Panc1 (cell line): ENCODE measurements at regions not wholly inside any gene's neighbourhood (a gene's known extent, or its start where the extent isn't known, plus 50 kb on each side); places are given as distances from the start of the nearest gene placed in this dataset.

Experiments used
- ATAC-seq: fragments of 200-7000 bp; cut with Tn5 transposase; 2 replicates; pipeline ENCODE4 v1.9.1; 2020; ENCODE audit warnings: mild to moderate bottlenecking, moderate library complexity
- BruUV-seq: library from RNA; stranded (reverse); fragments of 400-500 nt; replicated peaks from 2 replicates; lab custom pipeline; 2021; lab: Mats Ljungman, UMichigan
- CTCF ChIA-PET: fragments of 300-600 bp; sonication (Branson Sonifier 250); formaldehyde crosslinking; loops from one replicate; lab custom pipeline; 2022; ENCODE audit warnings: antibody characterized with exemption; lab: Charles Lee
- POLR2A ChIA-PET: fragments of 300-600 bp; sonication (Branson Sonifier 250); formaldehyde crosslinking; loops from one replicate; lab custom pipeline; 2022; ENCODE audit warnings: antibody characterized with exemption; lab: Charles Lee
- DNase-seq: peaks from one replicate; pipeline ENCODE4 v3.0.0-alpha.2; 2010; ENCODE audit warnings: low read depth, low spot score
- H3K27ac ChIP-seq: 2 replicates; pipeline ENCODE4 v1.5.1; 2011; ENCODE audit warnings: mild to moderate bottlenecking, low read length, inconsistent platforms
- H3K27me3 ChIP-seq: fragments of 200-500 bp; sonication (Bioruptor generic); 2 replicates; pipeline ENCODE4 v1.6.0; 2014; ENCODE audit warnings: low read length, inconsistent platforms; ENCODE audit not compliant: control insufficient read depth, insufficient read depth
- H3K36me3 ChIP-seq: fragments of 200-500 bp; sonication (Bioruptor generic); 2 replicates; pipeline ENCODE4 v1.5.1; 2014; ENCODE audit warnings: inconsistent platforms, mild to moderate bottlenecking, low read length, moderate library complexity; ENCODE audit not compliant: control insufficient read depth, insufficient read depth
- H3K4me1 ChIP-seq: 2 replicates; pipeline ENCODE4 v1.5.1; 2011; ENCODE audit warnings: inconsistent platforms, mild to moderate bottlenecking, low read length, moderate library complexity; ENCODE audit not compliant: control insufficient read depth, insufficient read depth
- H3K4me3 ChIP-seq, 2 experiments: 2 replicates each; pipeline ENCODE4 v1.5.1; 2011 to 2012; ENCODE audit warnings: low read depth in 2 of 2, low read length in 2 of 2, mild to moderate bottlenecking in 2 of 2, inconsistent platforms in 1 of 2, moderate library complexity in 1 of 2
- H3K9me3 ChIP-seq: fragments of 200-500 bp; sonication (Bioruptor generic); 2 replicates; pipeline ENCODE4 v1.5.1; 2014; ENCODE audit warnings: low read depth, mild to moderate bottlenecking, inconsistent platforms, low read length, moderate library complexity; ENCODE audit not compliant: control insufficient read depth, insufficient read depth
- POLR2AphosphoS5 ChIP-seq: IDR thresholded peaks from 2 replicates; pipeline ENCODE4 v1.6.1; 2012; ENCODE audit warnings: mild to moderate bottlenecking, low read depth, low read length, moderate library complexity
- SIN3A ChIP-seq: IDR thresholded peaks from 2 replicates; pipeline ENCODE4 v1.6.1; 2012; ENCODE audit warnings: low read depth, mild to moderate bottlenecking, low read length, moderate library complexity, borderline replicate concordance; ENCODE audit not compliant: insufficient read depth
- TCF7L2 ChIP-seq: IDR thresholded peaks from 2 replicates; pipeline ENCODE4 v1.6.1; 2011; ENCODE audit warnings: mild to moderate bottlenecking, low read depth, low read length, inconsistent platforms
- in situ Hi-C: cut with HindIII; loops from 2 replicates; pipeline ENCODE4 v1.10.0; 2016; ENCODE audit warnings: low sequenced_read_pairs, low pct_unique_long_range_greater_than_20kb
- intact Hi-C: fragments of 100-400 bp; cut with micrococcal nuclease; formaldehyde crosslinking; loops from one replicate; pipeline ENCODE4 v1.10.0; 2022; ENCODE audit not compliant: unreplicated experiment
- TF ChIP-seq, protein P1 (sequence below): fragments of 450-650 bp; IDR thresholded peaks from 2 replicates; pipeline ENCODE4 v1.5.1; 2017; ENCODE audit warnings: mild to moderate bottlenecking
- TF ChIP-seq, protein P2 (sequence below), 2 experiments: IDR thresholded peaks; 2 replicates each; pipeline ENCODE4 v1.6.1; 2011 to 2012; ENCODE audit warnings: low read depth in 2 of 2, control low read depth in 1 of 2, low read length in 1 of 2, mild to moderate bottlenecking in 1 of 2, moderate library complexity in 1 of 2; ENCODE audit not compliant: insufficient read depth in 1 of 2

DNA sequence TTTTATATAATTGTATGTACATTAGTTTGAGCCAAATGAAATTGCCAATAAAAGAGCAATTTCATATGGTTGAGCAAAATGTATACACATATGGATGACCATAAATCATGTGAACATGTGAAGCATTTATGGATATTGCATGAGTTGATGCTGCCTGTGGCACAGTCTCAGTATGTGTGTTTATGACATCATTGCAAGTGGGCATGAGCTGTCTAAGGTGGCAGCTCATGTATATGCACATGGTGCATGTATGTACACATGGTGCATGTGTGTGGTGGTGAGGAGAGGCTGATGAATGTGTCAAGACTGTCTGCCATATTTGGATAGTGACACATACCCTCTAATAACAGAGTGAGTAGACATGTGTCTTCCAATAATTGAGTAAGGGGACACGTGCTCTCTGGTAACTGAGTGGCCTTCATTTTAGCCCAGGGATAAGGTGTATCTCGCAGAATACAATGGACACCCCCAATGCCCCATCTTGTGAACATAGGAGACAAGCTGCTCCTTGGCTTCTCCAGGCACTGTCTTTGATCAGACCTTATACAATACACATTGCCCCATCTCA lies 208.8 kb downstream of the DHX35 start:
- Histone ChIP-seq H3K27me3 (no peaks in the 10 kb centered on the region), H3K9me3 (no peaks in the 10 kb centered on the region), H3K36me3 (no peaks in the 10 kb centered on the region), H3K4me1 (no peaks in the 10 kb centered on the region), H3K27ac (no peak overlapping the region), H3K4me3 (no peak overlapping the region)
- DNase-seq (no peak), ATAC-seq (no peak)
- no peak for TF ChIP-seq SIN3A
- TF ChIP-seq, protein P1, sequence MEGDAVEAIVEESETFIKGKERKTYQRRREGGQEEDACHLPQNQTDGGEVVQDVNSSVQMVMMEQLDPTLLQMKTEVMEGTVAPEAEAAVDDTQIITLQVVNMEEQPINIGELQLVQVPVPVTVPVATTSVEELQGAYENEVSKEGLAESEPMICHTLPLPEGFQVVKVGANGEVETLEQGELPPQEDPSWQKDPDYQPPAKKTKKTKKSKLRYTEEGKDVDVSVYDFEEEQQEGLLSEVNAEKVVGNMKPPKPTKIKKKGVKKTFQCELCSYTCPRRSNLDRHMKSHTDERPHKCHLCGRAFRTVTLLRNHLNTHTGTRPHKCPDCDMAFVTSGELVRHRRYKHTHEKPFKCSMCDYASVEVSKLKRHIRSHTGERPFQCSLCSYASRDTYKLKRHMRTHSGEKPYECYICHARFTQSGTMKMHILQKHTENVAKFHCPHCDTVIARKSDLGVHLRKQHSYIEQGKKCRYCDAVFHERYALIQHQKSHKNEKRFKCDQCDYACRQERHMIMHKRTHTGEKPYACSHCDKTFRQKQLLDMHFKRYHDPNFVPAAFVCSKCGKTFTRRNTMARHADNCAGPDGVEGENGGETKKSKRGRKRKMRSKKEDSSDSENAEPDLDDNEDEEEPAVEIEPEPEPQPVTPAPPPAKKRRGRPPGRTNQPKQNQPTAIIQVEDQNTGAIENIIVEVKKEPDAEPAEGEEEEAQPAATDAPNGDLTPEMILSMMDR: no peak
- TF ChIP-seq POLR2AphosphoS5: no peak
- TF ChIP-seq TCF7L2: no peak
- TF ChIP-seq, protein P2, sequence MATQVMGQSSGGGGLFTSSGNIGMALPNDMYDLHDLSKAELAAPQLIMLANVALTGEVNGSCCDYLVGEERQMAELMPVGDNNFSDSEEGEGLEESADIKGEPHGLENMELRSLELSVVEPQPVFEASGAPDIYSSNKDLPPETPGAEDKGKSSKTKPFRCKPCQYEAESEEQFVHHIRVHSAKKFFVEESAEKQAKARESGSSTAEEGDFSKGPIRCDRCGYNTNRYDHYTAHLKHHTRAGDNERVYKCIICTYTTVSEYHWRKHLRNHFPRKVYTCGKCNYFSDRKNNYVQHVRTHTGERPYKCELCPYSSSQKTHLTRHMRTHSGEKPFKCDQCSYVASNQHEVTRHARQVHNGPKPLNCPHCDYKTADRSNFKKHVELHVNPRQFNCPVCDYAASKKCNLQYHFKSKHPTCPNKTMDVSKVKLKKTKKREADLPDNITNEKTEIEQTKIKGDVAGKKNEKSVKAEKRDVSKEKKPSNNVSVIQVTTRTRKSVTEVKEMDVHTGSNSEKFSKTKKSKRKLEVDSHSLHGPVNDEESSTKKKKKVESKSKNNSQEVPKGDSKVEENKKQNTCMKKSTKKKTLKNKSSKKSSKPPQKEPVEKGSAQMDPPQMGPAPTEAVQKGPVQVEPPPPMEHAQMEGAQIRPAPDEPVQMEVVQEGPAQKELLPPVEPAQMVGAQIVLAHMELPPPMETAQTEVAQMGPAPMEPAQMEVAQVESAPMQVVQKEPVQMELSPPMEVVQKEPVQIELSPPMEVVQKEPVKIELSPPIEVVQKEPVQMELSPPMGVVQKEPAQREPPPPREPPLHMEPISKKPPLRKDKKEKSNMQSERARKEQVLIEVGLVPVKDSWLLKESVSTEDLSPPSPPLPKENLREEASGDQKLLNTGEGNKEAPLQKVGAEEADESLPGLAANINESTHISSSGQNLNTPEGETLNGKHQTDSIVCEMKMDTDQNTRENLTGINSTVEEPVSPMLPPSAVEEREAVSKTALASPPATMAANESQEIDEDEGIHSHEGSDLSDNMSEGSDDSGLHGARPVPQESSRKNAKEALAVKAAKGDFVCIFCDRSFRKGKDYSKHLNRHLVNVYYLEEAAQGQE (IDR thresholded peaks at IDR 0.05; ENCODE audit: insufficient read depth in 1 of 2, low read depth in 2 of 2, low read length in 1 of 2): no peak
- POLR2A ChIA-PET: no interaction called here
- in situ Hi-C loops (no loop called here), intact Hi-C loops (no loop called here)
- CTCF ChIA-PET: no interaction called here
- no TSS peak for BruUV-seq

DNA sequence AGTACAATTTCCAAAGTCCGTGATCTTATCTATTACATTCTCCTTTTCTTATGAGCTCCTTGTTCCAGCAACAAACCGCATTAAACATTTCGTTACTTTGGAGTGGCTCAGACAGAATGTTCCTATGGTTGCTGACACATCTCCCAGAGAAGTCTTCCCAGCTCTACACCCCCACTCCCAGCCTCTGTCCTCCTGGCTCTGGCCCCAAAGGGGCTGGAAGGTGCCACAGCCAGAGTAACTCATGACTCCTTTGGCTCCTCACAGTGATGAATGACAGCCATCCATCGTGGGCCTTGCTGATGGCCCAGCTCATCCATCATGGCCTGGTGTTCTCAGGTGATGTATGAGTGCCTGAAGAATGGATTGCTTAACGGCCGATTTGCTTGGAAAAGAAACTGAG lies 203.0 kb downstream of the DHX35 start:
- H3K27me3 ChIP-seq: no peaks in the 10 kb centered on the region
- no peak overlapping the region for H3K27ac ChIP-seq
- no peaks in the 10 kb centered on the region for H3K4me1 ChIP-seq
- POLR2A ChIA-PET: no interaction called here
- CTCF ChIA-PET: no interaction called here
- in situ Hi-C loops (no loop called here), intact Hi-C loops (no loop called here)
- ATAC-seq (no peak), DNase-seq (no peak)
- BruUV-seq: no TSS peak
- no peak for TF ChIP-seq POLR2AphosphoS5
- TF ChIP-seq, protein P1: no peak
- TF ChIP-seq TCF7L2: no peak
- TF ChIP-seq SIN3A: no peak
- TF ChIP-seq, protein P2 (IDR thresholded peaks at IDR 0.05; ENCODE audit: insufficient read depth in 1 of 2, low read depth in 2 of 2, low read length in 1 of 2): no peak
- no peaks in the 10 kb centered on the region for H3K36me3 ChIP-seq
- H3K9me3 ChIP-seq: no peaks in the 10 kb centered on the region
- no peak overlapping the region for H3K4me3 ChIP-seq
